Endothelial cell (in vitro differentiated cells): ENCODE measurements at regions not wholly inside any gene's neighbourhood (a gene's known extent, or its start where the extent isn't known, plus 50 kb on each side); places are given as distances from the start of the nearest gene placed in this dataset.

ENCODE experiments used
- DNase-seq: peaks from one replicate; pipeline ENCODE4 v3.0.0; 2021; ENCODE audit warnings: low spot score
- H3K27ac Mint-ChIP-seq: one replicate; pipeline ENCODE4 v1.8.0; 2021; ENCODE audit warnings: mixed read lengths, inconsistent platforms; ENCODE audit not compliant: unreplicated experiment
- H3K27me3 Mint-ChIP-seq: one replicate; pipeline ENCODE4 v1.8.0; 2021; ENCODE audit warnings: mild to moderate bottlenecking, moderate library complexity, mixed read lengths, inconsistent platforms; ENCODE audit not compliant: unreplicated experiment
- H3K36me3 Mint-ChIP-seq: one replicate; pipeline ENCODE4 v1.8.0; 2021; ENCODE audit warnings: mild to moderate bottlenecking, low read depth, mixed read lengths, inconsistent platforms; ENCODE audit not compliant: unreplicated experiment
- H3K4me1 Mint-ChIP-seq: one replicate; pipeline ENCODE4 v1.8.0; 2021; ENCODE audit warnings: mild to moderate bottlenecking, mixed read lengths, inconsistent platforms; ENCODE audit not compliant: unreplicated experiment
- H3K4me3 Mint-ChIP-seq: one replicate; pipeline ENCODE4 v1.8.0; 2021; ENCODE audit warnings: mild to moderate bottlenecking, mixed read lengths, inconsistent platforms; ENCODE audit not compliant: unreplicated experiment
- H3K9me3 Mint-ChIP-seq: one replicate; pipeline ENCODE4 v1.8.0; 2021; ENCODE audit warnings: mixed read lengths, inconsistent platforms; ENCODE audit not compliant: unreplicated experiment
- CTCF ChIP-seq: fragments of 200-600 bp; sonication (generic); IDR thresholded peaks from one replicate; pipeline ENCODE4 v1.5.0; 2021; ENCODE audit warnings: antibody characterized with exemption; ENCODE audit not compliant: unreplicated experiment

- no peaks in the 10 kb centered on the region for H3K4me1 Mint-ChIP-seq
Observed at GRCh38 chr13:99774644-99775043, 196.9 kb downstream of the ZIC5 start.

GRCh38 chr13:99768986-99769385 is 202.6 kb downstream of the ZIC5 start:
- Mint-ChIP-seq H3K4me1 (no peaks in the 10 kb centered on the region), H3K36me3 (no peaks in the 10 kb centered on the region), H3K27me3 (peaks cover 2% of the 10 kb centered on the region), H3K9me3 (no peaks in the 10 kb centered on the region), H3K4me3 (no peak overlapping the region), H3K27ac (no peak overlapping the region)
- DNase-seq = no peak
- no peak for TF ChIP-seq CTCF

More at GRCh38 chr13:99774644-99775043, 196.9 kb downstream of the ZIC5 start:
- Mint-ChIP-seq H3K27me3 (no peaks in the 10 kb centered on the region), H3K27ac (no peak overlapping the region), H3K4me3 (no peak overlapping the region), H3K36me3 (no peaks in the 10 kb centered on the region), H3K9me3 (no peaks in the 10 kb centered on the region)
- no peak for TF ChIP-seq CTCF
- DNase-seq = no peak

- Mint-ChIP-seq H3K9me3 (no peaks in the 10 kb centered on the region), H3K27ac (no peak overlapping the region), H3K27me3 (peaks cover 2% of the 10 kb centered on the region), H3K4me3 (no peak overlapping the region), H3K4me1 (no peaks in the 10 kb centered on the region), H3K36me3 (no peaks in the 10 kb centered on the region)
- DNase-seq = no peak
- TF ChIP-seq CTCF = no peak
Observed at GRCh38 chr13:99766641-99767045, 204.9 kb downstream of the ZIC5 start.

GRCh38 chr13:99765869-99766268 is 205.7 kb downstream of the ZIC5 start:
- Mint-ChIP-seq H3K36me3 (no peaks in the 10 kb centered on the region), H3K4me1 (no peaks in the 10 kb centered on the region), H3K27ac (no peak overlapping the region), H3K27me3 (peaks cover 2% of the 10 kb centered on the region), H3K4me3 (no peak overlapping the region), H3K9me3 (no peaks in the 10 kb centered on the region)
- no peak for DNase-seq
- TF ChIP-seq CTCF = no peak

GRCh38 chr13:99760456-99760855 is 211.1 kb downstream of the ZIC5 start:
- peaks cover 2% of the 10 kb centered on the region for H3K27me3 Mint-ChIP-seq
- no peak for TF ChIP-seq CTCF
- H3K9me3 Mint-ChIP-seq = no peaks in the 10 kb centered on the region
- H3K4me1 Mint-ChIP-seq = no peaks in the 10 kb centered on the region
- H3K36me3 Mint-ChIP-seq = no peaks in the 10 kb centered on the region
- no peak overlapping the region for H3K27ac Mint-ChIP-seq
- no peak overlapping the region for H3K4me3 Mint-ChIP-seq
- no peak for DNase-seq
